ENCODE measurements at regions not wholly inside any gene's neighbourhood (a gene's known extent, or its start where the extent isn't known, plus 50 kb on each side); places are given as distances from the start of the nearest gene placed in this dataset.

DNA sequence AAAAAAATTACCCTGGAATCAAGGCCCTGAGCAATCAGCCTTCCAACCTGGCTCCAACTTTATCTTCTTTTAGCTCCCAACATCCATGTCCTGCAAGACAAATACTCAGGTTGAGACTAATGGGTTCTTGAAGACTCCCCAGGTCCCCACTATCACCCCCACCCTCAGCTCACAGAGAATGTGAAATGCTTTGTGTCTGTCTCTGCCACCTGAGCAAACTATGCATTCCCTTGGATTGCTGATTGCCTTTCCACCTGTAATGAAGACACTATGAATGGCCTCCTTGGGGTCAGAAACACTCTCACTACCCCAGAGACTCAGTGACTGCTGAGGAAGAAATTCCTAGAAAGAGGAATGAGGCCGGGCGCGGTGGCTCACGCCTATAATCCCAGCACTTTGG is 121.2 kb upstream of the GALNT2 start:
- Histone ChIP-seq H3K27ac (no peak overlapping the region), H3K27me3 (ENCODE audit: insufficient read depth, low read depth, severe bottlenecking) (no peaks in the 10 kb centered on the region), H3K36me3 (no peaks in the 10 kb centered on the region), H3K9me3 (ENCODE audit: severe bottlenecking) (no peaks in the 10 kb centered on the region), H3K4me3 (ENCODE audit: low read depth, low read length) (no peak overlapping the region)
- TF ChIP-seq, protein P1, sequence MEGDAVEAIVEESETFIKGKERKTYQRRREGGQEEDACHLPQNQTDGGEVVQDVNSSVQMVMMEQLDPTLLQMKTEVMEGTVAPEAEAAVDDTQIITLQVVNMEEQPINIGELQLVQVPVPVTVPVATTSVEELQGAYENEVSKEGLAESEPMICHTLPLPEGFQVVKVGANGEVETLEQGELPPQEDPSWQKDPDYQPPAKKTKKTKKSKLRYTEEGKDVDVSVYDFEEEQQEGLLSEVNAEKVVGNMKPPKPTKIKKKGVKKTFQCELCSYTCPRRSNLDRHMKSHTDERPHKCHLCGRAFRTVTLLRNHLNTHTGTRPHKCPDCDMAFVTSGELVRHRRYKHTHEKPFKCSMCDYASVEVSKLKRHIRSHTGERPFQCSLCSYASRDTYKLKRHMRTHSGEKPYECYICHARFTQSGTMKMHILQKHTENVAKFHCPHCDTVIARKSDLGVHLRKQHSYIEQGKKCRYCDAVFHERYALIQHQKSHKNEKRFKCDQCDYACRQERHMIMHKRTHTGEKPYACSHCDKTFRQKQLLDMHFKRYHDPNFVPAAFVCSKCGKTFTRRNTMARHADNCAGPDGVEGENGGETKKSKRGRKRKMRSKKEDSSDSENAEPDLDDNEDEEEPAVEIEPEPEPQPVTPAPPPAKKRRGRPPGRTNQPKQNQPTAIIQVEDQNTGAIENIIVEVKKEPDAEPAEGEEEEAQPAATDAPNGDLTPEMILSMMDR (IDR thresholded peaks at IDR 0.05; ENCODE audit: low read depth, low read length), result no peak
- DNase-seq, result no peak

- Histone ChIP-seq H3K27ac (no peak overlapping the region), H3K36me3 (no peaks in the 10 kb centered on the region), H3K27me3 (ENCODE audit: insufficient read depth, low read depth, severe bottlenecking) (no peaks in the 10 kb centered on the region), H3K9me3 (ENCODE audit: severe bottlenecking) (no peaks in the 10 kb centered on the region), H3K4me3 (ENCODE audit: low read depth, low read length) (no peak overlapping the region)
- no peak for DNase-seq
- TF ChIP-seq, protein P1 (IDR thresholded peaks at IDR 0.05; ENCODE audit: low read depth, low read length), result no peak
Measured at GRCh38 chr1:229947968-229948367, 119.1 kb upstream of the GALNT2 start.

- DNase-seq, result no peak
Measured at GRCh38 chr1:229948438-229948837, 118.6 kb upstream of the GALNT2 start.

DNA sequence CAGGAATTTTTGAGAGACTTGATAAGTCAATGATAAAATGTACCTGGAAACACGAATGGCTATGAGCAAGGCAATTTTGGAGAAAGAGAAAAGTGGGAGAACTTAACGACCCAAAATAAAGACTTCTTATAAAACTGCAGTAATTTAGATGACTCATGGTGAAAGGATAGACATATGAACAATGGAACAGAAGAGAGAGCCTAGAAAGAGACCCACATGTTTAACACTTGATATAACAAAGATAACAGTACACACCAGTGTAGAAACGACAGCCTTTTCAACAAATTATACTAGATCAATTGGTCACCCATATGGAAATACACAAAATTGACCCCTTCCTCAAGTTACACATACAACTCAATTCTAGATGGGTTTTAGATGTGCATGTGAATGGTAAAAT is 117.5 kb upstream of the GALNT2 start:
- Histone ChIP-seq H3K9me3 (ENCODE audit: severe bottlenecking) (no peaks in the 10 kb centered on the region), H3K4me3 (ENCODE audit: low read depth, low read length) (no peak overlapping the region), H3K27ac (no peak overlapping the region), H3K36me3 (no peaks in the 10 kb centered on the region), H3K27me3 (ENCODE audit: insufficient read depth, low read depth, severe bottlenecking) (no peaks in the 10 kb centered on the region)
- TF ChIP-seq, protein P1 (IDR thresholded peaks at IDR 0.05; ENCODE audit: low read depth, low read length), result no peak
- no peak for DNase-seq

More at GRCh38 chr1:229948438-229948837, 118.6 kb upstream of the GALNT2 start:
- no peak overlapping the region for H3K27ac ChIP-seq
- H3K36me3 ChIP-seq, result no peaks in the 10 kb centered on the region
- H3K4me3 ChIP-seq (ENCODE audit: low read depth, low read length), result no peak overlapping the region
- no peaks in the 10 kb centered on the region for H3K27me3 ChIP-seq (ENCODE audit: insufficient read depth, low read depth, severe bottlenecking)
- no peaks in the 10 kb centered on the region for H3K9me3 ChIP-seq (ENCODE audit: severe bottlenecking)
- TF ChIP-seq, protein P1 (IDR thresholded peaks at IDR 0.05; ENCODE audit: low read depth, low read length), result no peak

DNA sequence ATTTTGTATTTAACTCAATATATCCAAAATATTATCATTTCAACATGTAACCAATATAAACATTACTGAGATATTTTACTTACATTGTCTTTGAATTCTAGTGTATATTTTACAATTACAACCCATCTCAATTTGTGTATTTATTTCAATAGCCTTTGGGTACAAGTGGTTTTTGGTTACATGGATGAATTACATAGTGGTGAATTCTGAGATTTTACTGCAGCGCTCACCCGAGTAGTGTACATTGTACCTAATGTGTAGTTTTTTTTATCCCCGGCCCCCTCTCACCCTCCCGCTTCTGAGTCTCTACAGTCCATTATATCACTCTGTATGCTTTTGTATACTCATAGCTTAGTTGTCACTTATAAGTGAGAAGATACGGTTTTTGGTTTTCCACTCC is 117.0 kb upstream of the GALNT2 start:
- H3K9me3 ChIP-seq (ENCODE audit: severe bottlenecking), result no peaks in the 10 kb centered on the region
- no peak for DNase-seq
- H3K27me3 ChIP-seq (ENCODE audit: insufficient read depth, low read depth, severe bottlenecking), result no peaks in the 10 kb centered on the region
- H3K4me3 ChIP-seq (ENCODE audit: low read depth, low read length), result no peak overlapping the region
- H3K36me3 ChIP-seq, result no peaks in the 10 kb centered on the region
- no peak overlapping the region for H3K27ac ChIP-seq
- TF ChIP-seq, protein P1 (IDR thresholded peaks at IDR 0.05; ENCODE audit: low read depth, low read length), result no peak

DNA sequence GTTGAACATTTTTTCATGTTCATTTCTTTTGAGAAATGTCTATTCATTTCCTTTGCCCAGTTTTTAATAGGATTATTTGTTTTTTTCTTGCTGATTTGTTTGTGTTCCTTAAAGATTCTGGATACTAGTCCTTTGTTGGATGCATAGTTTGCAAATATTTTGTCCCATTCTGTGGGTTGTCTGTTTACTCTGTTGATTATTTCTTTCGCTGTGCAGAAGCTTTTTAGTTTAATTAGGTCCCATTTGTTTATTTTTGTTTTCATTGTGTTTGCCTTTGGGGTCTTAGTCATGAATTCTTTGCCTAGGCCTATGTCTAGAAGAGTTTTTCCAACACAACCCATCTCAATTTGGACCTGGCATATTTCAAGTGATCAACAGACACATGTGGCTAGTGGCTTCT is 116.1 kb upstream of the GALNT2 start:
- no peaks in the 10 kb centered on the region for H3K36me3 ChIP-seq
- no peak overlapping the region for H3K27ac ChIP-seq
- H3K4me3 ChIP-seq (ENCODE audit: low read depth, low read length), result no peak overlapping the region
- no peak for DNase-seq
- TF ChIP-seq, protein P1 (IDR thresholded peaks at IDR 0.05; ENCODE audit: low read depth, low read length), result no peak
- H3K27me3 ChIP-seq (ENCODE audit: insufficient read depth, low read depth, severe bottlenecking), result no peaks in the 10 kb centered on the region
- no peaks in the 10 kb centered on the region for H3K9me3 ChIP-seq (ENCODE audit: severe bottlenecking)

All from WERI-Rb-1 (cell line).